Neural crest cell (in vitro differentiated cells): ENCODE measurements at regions not wholly inside any gene's neighbourhood (a gene's known extent, or its start where the extent isn't known, plus 50 kb on each side); places are given as distances from the start of the nearest gene placed in this dataset.

ENCODE experiments used
- DNase-seq: peaks from one replicate; pipeline ENCODE4 v3.0.0; 2021; ENCODE audit warnings: low read depth, mixed read lengths, low spot score
- H3K27ac Mint-ChIP-seq: one replicate; pipeline ENCODE4 v1.8.0; 2021; ENCODE audit warnings: mild to moderate bottlenecking, mixed read lengths; ENCODE audit not compliant: unreplicated experiment
- H3K27me3 Mint-ChIP-seq: 2 replicates; pipeline ENCODE4 v1.8.0; 2021; ENCODE audit warnings: low read depth, mild to moderate bottlenecking, mixed read lengths
- H3K36me3 Mint-ChIP-seq: 2 replicates; pipeline ENCODE4 v1.8.0; 2021; ENCODE audit warnings: low read depth, mild to moderate bottlenecking, mixed read lengths
- H3K4me1 Mint-ChIP-seq: 2 replicates; pipeline ENCODE4 v1.8.0; 2021; ENCODE audit warnings: mixed read lengths
- H3K4me3 Mint-ChIP-seq: one replicate; pipeline ENCODE4 v1.8.0; 2021; ENCODE audit warnings: mild to moderate bottlenecking, mixed read lengths
- H3K9me3 Mint-ChIP-seq: 2 replicates; pipeline ENCODE4 v1.8.0; 2021; ENCODE audit warnings: mixed read lengths
- CTCF ChIP-seq: fragments of 200-600 bp; sonication (generic); conservative IDR thresholded peaks from 2 replicates; pipeline ENCODE4 v1.5.0; 2021; ENCODE audit warnings: antibody characterized with exemption, mild to moderate bottlenecking

DNA sequence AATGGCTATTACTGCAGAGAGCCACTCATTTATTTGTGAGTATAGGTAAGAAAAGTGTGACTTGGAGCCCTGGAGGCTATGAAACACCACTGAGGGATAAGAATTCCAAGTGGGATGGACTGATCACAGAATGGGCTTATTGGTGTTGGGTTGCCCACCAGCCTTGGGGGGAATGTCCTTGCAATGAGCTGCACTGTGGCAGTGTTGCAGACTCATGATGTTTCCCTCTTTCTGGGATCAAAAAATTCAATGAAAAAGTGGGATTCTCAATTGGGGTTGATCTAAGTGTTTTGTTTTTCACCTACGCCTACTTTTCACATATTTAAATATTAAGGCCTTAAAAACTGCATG, 1024.5 kb upstream of the PCDH10 start:
- no peaks in the 10 kb centered on the region for H3K36me3 Mint-ChIP-seq
- no peaks in the 10 kb centered on the region for H3K27me3 Mint-ChIP-seq
- no peak for DNase-seq
- H3K4me1 Mint-ChIP-seq, result no peaks in the 10 kb centered on the region
- no peak overlapping the region for H3K27ac Mint-ChIP-seq
- peaks cover 7% of the 10 kb centered on the region for H3K9me3 Mint-ChIP-seq
- no peak overlapping the region for H3K4me3 Mint-ChIP-seq
- TF ChIP-seq CTCF, result no peak

DNA sequence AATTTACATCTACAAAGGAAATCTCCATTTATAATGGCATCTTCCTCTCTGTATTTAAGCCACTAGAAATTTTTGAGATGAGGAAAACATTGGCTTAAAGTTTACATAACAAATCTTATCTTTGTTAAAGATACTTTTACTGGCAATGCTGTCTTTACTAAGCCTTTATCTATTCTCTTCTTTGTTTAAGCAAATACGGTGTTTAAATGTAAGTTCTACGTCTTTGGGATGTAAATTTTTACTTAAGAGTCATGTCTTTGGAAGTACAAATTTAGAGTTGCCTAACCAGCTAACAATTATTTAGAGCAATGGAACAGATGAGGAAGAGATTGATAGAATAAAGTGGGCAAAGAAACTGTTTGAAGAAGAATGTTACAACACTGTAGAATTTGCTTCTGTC, 1024.0 kb upstream of the PCDH10 start:
- Mint-ChIP-seq H3K4me3 (no peak overlapping the region), H3K9me3 (peaks cover 7% of the 10 kb centered on the region), H3K36me3 (no peaks in the 10 kb centered on the region), H3K27ac (no peak overlapping the region), H3K4me1 (no peaks in the 10 kb centered on the region), H3K27me3 (no peaks in the 10 kb centered on the region)
- TF ChIP-seq CTCF, result no peak
- no peak for DNase-seq

DNA sequence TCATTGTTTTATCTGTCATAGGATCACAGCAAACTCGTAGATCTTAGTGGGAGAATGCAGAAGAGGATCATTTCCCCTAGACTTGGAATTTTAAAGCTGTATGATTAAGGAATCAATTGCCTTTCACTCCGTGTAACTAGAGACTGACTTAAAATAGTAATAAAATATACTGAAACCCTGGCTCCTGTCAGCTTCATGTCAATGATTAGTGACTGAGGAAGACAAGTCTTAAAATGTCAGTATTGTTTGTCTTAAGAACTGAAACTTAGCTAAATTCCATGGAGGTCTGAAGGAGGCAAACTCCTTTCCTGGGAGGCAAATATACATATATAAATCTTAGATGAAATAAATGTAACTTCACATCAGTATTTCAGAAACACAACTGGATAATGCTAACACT, 1016.7 kb upstream of the PCDH10 start:
- Mint-ChIP-seq H3K4me1 (no peaks in the 10 kb centered on the region), H3K27ac (no peak overlapping the region), H3K36me3 (no peaks in the 10 kb centered on the region), H3K4me3 (no peak overlapping the region), H3K27me3 (no peaks in the 10 kb centered on the region), H3K9me3 (peaks cover 3% of the 10 kb centered on the region)
- no peak for TF ChIP-seq CTCF
- DNase-seq, result no peak

DNA sequence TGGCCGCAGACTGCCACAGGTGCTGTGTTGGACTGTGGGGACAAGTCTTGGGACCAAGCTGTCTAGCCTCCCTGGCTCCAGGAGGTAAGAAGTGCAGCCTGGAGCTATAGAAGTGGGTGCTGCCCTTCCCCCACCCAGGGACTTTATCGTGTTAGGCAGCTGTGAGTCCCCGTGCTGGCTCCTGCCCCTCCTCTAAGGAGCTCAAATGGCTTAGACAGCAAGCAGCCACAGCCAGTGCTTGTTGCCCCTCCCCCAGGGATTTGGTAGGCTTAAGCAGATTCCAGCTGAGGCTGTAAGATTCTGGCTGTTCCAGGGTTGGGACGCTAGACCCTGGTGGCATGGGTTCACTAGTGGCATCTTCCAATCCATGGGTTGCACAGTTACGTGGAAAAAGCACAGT, 979.4 kb upstream of the PCDH10 start:
- H3K9me3 Mint-ChIP-seq, result peaks cover 8% of the 10 kb centered on the region
- no peaks in the 10 kb centered on the region for H3K36me3 Mint-ChIP-seq
- no peak overlapping the region for H3K27ac Mint-ChIP-seq
- no peaks in the 10 kb centered on the region for H3K4me1 Mint-ChIP-seq
- no peak overlapping the region for H3K4me3 Mint-ChIP-seq
- TF ChIP-seq CTCF, result no peak
- no peak for DNase-seq
- H3K27me3 Mint-ChIP-seq, result no peaks in the 10 kb centered on the region

GRCh38 chr4:132180020-132180427, 969.1 kb upstream of the PCDH10 start:
- H3K27ac Mint-ChIP-seq, result no peak overlapping the region
- TF ChIP-seq CTCF, result no peak
- no peaks in the 10 kb centered on the region for H3K4me1 Mint-ChIP-seq
- H3K27me3 Mint-ChIP-seq, result no peaks in the 10 kb centered on the region
- no peak for DNase-seq
- H3K4me3 Mint-ChIP-seq, result no peak overlapping the region
- peaks cover 10% of the 10 kb centered on the region for H3K9me3 Mint-ChIP-seq
- peaks cover 4% of the 10 kb centered on the region for H3K36me3 Mint-ChIP-seq

- no peak for DNase-seq
- no peaks in the 10 kb centered on the region for H3K4me1 Mint-ChIP-seq
- H3K9me3 Mint-ChIP-seq, result peaks cover 3% of the 10 kb centered on the region
- H3K4me3 Mint-ChIP-seq, result no peak overlapping the region
- H3K27ac Mint-ChIP-seq, result no peak overlapping the region
- no peaks in the 10 kb centered on the region for H3K27me3 Mint-ChIP-seq
- H3K36me3 Mint-ChIP-seq, result no peaks in the 10 kb centered on the region
- TF ChIP-seq CTCF, result no peak
These were observed 953.9 kb upstream of the PCDH10 start for GRCh38 chr4:132195176-132195575.
